GM12892 (cell line): ENCODE measurements at regions not wholly inside any gene's neighbourhood (a gene's known extent, or its start where the extent isn't known, plus 50 kb on each side); places are given as distances from the start of the nearest gene placed in this dataset.

ENCODE experiments used
- POLR2A ChIP-seq: IDR thresholded peaks from 2 replicates; pipeline ENCODE4 v1.6.1; 2011; ENCODE audit warnings: low read depth, low read length, control low read depth
- POLR2AphosphoS5 ChIP-seq: IDR thresholded peaks from 2 replicates; pipeline ENCODE4 v1.6.1; 2011; ENCODE audit warnings: low read depth, low read length, control low read depth
- TAF1 ChIP-seq: IDR thresholded peaks from 2 replicates; pipeline ENCODE4 v1.6.1; 2011; ENCODE audit warnings: low read depth, mild to moderate bottlenecking, control low read depth, low read length, borderline replicate concordance

GRCh38 chr1:87518794-87519193 is 190.1 kb downstream of the LMO4 start:
- TF ChIP-seq TAF1 (no peak), POLR2AphosphoS5 (no peak), POLR2A (no peak)
